DMS114 treated with DMSO at 0.1 percent for 48 hours (cell line): ENCODE measurements at regions not wholly inside any gene's neighbourhood (a gene's known extent, or its start where the extent isn't known, plus 50 kb on each side); places are given as distances from the start of the nearest gene placed in this dataset.

ENCODE experiments used
- DNase-seq: peaks from one replicate; lab custom pipeline; 2025; ENCODE audit not compliant: unreplicated experiment; lab: John Stamatoyannopoulos, UW

- no peak for DNase-seq
Observed at GRCh38 chr1:218809625-218810024, 364.1 kb upstream of the LYPLAL1 start.

DNA sequence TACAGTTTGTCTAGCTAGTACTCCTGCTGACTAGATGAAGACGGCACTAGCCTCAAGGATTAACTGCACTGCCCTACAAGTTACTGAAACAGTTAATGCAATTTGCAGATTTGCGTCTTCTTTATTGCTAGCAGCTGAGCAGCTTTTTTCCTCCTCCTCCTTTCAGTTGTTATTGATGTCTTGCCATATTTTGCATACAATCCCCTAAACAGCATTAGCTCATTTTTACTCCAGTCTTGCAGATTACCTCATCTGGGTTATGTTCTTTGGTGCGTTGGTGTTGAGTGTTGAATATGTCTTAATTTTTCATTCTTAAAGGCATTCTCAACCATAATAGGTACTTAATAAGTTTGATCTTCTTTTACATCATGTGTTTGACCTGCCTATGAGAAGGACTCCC lies 363.4 kb upstream of the LYPLAL1 start:
- DNase-seq, result no peak

GRCh38 chr1:218811497-218811896 lies 362.2 kb upstream of the LYPLAL1 start:
- DNase-seq, result no peak

DNA sequence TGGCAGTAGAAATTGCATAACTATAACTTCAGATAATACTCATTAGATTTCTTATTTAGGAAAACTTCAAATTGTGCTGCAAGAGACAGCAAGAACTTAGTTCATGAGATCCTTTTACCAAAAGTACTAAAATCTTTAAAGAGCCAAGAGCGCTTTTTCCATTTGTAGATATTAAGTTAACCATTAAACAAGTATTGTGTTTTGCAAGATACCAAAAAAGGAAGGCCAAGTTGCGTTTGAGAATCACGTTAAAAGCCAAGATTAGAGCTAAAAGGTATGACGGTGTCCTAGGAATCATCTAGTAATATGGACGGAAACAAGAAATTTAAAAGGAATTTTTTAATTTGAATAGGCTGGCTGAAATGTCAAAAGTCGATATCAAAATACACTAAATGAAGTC lies 361.3 kb upstream of the LYPLAL1 start:
- no peak for DNase-seq

GRCh38 chr1:218813237-218813636 lies 360.4 kb upstream of the LYPLAL1 start:
- no peak for DNase-seq

- no peak for DNase-seq
Observed at GRCh38 chr1:218815076-218815475, 358.6 kb upstream of the LYPLAL1 start.

DNA sequence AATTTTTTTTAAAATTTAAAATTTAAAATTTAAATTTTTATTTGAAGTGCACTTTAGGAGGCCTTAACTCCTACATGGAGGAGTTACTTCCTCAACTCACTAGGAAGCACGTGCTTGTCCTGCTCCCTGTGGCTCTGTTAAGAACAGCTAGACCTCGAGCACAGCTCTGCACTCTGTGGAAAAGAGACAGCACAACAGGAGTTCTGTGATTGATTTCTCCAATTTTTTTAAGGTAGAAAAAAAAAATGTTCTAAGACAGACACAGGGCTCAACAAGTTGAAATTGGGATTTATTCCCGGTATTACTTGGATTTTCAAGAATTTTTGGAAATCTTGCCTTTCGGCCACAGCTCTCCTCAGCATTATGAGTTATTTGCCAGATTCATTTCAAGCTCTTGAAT lies 356.6 kb upstream of the LYPLAL1 start:
- no peak for DNase-seq

GRCh38 chr1:218817691-218818465 lies 355.8 kb upstream of the LYPLAL1 start:
- DNase-seq, result no peak

GRCh38 chr1:218823291-218823900 lies 350.3 kb upstream of the LYPLAL1 start:
- no peak for DNase-seq

DNA sequence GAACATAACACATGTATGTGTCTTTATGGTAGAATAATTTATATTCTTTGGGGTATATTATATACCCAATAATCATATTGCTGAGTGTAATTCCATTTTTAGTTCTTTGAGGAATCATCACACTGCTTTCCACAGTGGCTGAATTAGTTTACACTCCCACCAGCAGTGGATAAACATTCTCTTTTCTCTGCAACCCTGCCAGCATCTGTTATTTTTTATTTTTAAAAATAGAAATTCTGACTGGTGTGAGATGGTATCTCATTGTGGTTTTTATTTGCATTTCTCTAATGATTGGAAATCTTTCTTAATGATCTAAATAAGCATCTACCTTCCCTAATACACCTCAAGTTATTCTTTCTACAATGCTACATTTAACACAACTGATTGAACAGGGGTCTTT lies 346.2 kb upstream of the LYPLAL1 start:
- no peak for DNase-seq

GRCh38 chr1:218828125-218828650 lies 345.5 kb upstream of the LYPLAL1 start:
- no peak for DNase-seq

- DNase-seq, result no peak
Observed at GRCh38 chr1:218829097-218829496, 344.6 kb upstream of the LYPLAL1 start.

DNA sequence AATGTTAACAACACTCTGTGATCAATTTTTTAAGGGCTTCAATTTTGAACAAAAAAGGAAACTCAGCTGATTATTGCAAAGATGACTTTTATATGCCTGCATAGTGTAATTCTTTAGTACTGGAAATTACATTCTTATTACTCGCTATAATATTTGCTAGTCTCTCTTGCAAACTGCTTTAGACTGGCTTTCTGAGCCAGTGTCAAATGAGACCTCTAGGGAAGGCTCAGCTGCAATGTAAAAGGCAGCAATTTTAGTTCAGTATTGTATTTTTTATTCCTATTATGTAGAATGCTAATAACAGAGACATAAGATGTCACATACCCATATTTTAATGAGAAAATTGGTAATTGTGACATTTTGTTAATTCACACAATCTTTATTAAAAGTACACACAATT lies 338.1 kb upstream of the LYPLAL1 start:
- DNase-seq, result no peak

GRCh38 chr1:218836264-218836663 lies 337.4 kb upstream of the LYPLAL1 start:
- no peak for DNase-seq

DNA sequence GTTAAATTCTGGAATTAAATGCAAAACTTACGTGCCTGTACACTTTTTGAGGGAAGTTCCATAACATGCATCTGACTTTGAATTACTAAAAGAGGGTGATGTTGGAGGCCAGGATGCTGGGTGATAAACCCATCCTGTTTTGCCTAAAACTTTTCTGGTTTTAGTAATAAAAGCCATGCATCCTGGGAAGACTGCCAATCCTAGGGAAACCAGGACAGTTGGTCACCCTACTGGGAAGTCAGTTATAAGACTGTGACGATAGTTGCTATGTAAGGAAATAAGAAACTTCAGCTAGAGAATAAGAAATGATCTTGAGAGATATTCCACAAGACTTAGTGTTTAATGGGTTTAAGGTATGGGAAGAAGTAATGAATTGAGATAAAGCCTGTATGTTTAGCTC lies 336.6 kb upstream of the LYPLAL1 start:
- no peak for DNase-seq

- no peak for DNase-seq
Observed at GRCh38 chr1:218845589-218845988, 328.1 kb upstream of the LYPLAL1 start.

GRCh38 chr1:218846181-218846580 lies 327.5 kb upstream of the LYPLAL1 start:
- DNase-seq, result no peak

GRCh38 chr1:218847089-218847768 lies 326.4 kb upstream of the LYPLAL1 start:
- DNase-seq, result no peak

DNA sequence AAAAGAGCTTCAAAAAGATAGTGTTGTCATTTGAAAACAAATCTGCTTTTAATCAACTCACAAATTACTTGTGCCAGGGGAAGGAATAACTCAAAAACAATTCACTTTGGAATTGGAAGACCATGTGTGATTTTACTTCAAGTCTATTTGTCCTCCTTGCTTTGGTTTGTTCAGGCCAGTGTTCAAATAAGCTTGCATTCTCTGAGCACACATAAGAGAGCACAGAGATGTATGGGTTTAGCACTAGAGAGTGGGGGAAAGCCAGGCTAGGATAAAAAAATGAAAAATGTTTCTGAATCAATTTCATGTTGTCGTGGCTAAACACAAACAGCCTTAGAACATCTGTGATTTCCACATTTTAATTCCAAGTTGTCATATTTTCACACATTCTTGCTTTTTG lies 325.7 kb upstream of the LYPLAL1 start:
- DNase-seq, result no peak

DNA sequence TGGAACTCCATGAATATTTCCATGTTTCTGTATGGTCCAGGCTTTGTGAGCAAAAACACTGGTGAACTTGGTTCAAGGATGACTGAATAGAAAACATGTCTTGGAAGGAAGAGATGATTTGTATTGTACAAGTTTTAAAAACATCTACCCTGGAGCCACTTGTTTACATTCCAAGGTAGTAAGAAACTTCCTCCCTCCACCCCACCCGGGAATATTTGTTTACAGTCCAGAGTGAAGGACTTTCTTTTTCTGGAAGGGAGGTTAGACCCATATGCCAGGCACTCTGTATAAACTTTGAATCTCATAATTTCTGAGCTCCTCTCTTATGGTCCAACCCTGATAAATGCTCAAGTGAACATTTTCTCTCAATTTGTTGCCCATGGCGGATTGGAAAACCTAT lies 323.3 kb upstream of the LYPLAL1 start:
- DNase-seq, result no peak

- DNase-seq, result no peak
Observed at GRCh38 chr1:218851586-218851985, 322.1 kb upstream of the LYPLAL1 start.

GRCh38 chr1:218852527-218852926 lies 321.2 kb upstream of the LYPLAL1 start:
- no peak for DNase-seq
